ENCODE measurements at regions not wholly inside any gene's neighbourhood (a gene's known extent, or its start where the extent isn't known, plus 50 kb on each side); places are given as distances from the start of the nearest gene placed in this dataset.

- TF ChIP-seq CTCF (IDR thresholded peaks at IDR 0.05): no peak
- TF ChIP-seq POLR2A (IDR thresholded peaks at IDR 0.05): no peak
- TF ChIP-seq POLR2AphosphoS5 (IDR thresholded peaks at IDR 0.05): no peak
Measured at GRCh38 chr16:64047207-64047606, 1074.7 kb downstream of the CDH11 start.

All from prostate gland (tissue), 2 donors.